ENCODE measurements at regions not wholly inside any gene's neighbourhood (a gene's known extent, or its start where the extent isn't known, plus 50 kb on each side); places are given as distances from the start of the nearest gene placed in this dataset.
"Not testable (repeated sequence)": the region's sequence is repeated elsewhere in the genome, so short reads cannot be mapped to it uniquely, and the experiment has no call there.

DNA sequence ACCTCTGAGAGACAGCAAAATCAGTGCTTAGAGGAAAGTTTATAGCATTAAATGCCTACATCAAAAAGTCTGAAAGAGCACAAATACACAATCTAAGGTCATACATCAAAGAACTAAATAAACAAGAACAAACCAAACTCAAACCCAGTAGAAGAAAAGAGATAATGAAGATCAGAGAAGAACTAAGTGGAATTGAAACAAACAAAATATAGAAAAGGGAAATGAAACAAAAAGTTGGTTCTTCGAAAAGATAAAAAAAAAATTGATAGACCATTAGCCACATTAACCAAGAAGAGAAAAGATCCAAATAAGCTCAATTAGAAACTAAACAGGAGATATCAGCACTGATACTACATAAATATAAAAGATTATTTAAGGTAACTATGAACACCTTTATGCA, 280.0 kb upstream of the NRG3 start:
- DNase-seq (ENCODE audit: low spot score) = no peak

DNA sequence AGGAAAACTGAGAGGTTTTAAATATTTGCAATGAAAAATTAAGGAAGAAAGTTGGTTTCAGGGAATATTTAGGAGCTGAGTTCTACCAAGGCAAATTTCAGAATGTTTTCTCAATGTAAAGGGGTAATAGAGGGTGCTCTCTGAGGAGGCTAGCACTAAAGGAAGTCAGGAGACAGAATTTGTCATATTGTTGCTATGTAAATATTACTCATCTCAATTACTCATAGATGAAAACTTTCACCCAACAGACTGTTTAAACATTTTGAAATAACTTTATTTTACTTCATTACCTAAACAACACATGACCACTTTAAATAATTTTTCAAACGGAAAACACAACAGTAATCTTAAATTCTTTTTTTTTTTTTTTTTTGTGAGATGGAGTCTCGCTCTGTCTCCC, 274.8 kb upstream of the NRG3 start:
- DNase-seq (ENCODE audit: low spot score) = no peak

DNA sequence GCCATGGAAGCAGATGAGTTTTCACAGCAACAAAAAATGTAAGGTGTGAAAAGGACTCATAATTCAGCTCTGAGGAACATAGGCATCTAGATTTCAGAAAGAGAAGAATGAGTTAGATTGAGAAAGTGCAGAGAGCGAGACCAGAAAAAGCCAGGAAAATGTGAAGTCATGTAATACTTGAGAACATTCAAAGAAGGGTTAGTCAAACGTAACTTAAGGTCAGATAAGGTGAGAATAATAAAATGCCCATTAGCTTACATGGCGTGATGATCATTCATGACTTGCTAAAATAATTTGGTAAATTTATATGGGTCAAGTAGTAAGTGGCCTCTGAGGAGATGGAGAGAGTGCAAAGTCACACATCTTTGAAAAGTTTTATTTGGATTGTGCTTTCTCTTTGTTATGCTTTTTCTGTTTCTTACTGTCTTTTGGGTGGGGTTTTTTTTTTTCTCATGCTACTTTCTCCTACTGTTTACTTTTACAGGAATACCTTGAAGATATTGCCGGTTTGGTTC, 271.8 kb upstream of the NRG3 start:
- DNase-seq (ENCODE audit: low spot score) = no peak

DNA sequence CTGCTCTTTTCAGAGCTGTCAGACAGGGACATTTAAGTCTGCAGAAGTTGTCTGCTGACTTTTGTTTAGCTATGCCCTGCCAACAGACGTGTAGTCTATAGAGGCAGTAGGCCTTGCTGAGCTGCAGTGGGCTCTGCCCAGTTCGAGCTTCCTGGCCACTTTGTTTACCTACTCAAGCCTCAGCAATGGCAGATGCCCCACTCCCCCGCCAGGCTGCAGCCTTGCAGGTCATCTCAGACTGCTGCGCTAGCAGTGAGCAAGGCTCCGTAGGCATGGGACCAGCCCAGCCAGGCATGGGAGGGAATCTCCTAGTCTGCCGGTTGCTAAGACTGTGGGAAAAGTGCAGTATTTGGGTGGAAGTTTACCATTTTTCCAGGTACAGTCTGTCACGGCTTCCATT, 230.5 kb upstream of the NRG3 start:
- not testable (repeated sequence) for DNase-seq (ENCODE audit: low spot score)

DNA sequence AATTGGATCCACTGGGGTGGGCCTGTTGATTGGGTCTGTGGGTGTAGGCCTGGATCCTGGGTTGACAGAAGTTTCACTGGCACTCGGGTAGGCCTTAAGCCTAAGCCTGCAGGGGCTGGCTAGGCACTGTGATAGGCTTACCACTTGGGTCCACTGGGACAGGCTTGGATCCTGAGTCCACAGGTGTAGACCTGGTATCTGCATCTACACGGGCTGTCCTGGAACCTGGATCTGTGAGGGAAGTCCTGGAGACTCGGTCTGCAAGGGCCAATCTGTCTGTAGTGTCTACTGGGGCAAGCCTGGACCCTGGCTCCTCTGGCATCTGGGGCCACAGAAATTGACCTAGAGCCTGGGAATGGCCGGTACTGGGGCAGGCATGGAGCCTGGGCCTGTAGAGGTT, 219.0 kb upstream of the NRG3 start:
- DNase-seq (ENCODE audit: low spot score) = no peak

DNA sequence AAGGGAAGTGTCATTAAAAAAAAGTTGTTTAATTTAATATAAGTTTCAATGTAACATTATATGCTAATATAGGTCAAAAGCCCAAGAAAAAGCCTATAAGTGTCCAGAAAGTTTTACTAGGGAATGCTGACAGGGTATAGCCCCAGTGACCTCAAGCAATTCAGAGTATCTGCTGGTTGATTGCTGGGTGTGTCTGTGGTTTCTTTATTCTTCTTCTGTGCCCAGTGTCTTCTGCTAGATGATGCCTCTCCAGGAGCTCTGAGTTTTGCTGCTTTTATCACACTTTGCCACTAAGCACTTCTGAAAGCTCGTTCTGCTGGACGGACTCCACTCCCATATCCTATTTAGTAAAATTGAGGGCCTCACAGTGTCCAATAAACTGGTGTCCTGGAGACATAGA, 212.2 kb upstream of the NRG3 start:
- DNase-seq (ENCODE audit: low spot score) = no peak

DNA sequence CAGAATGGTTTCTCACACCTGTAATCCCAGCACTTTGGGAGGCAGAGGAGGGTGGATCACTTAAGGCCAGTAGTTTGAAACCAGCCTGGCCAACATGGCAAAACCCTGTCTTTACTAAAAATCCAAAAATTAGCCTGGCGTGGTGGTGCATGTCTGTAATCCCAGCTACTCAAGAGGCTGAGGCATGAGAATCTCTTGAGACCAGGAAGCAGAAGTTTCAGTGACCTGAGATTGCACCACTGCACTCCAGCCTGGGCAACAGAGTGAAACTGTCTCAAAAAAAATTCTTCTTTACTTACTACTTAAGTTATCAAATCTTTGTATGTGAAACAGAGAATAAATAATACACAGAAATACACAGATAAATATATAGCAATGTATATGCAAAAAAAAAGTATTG, 210.2 kb upstream of the NRG3 start:
- not testable (repeated sequence) for DNase-seq (ENCODE audit: low spot score)

DNA sequence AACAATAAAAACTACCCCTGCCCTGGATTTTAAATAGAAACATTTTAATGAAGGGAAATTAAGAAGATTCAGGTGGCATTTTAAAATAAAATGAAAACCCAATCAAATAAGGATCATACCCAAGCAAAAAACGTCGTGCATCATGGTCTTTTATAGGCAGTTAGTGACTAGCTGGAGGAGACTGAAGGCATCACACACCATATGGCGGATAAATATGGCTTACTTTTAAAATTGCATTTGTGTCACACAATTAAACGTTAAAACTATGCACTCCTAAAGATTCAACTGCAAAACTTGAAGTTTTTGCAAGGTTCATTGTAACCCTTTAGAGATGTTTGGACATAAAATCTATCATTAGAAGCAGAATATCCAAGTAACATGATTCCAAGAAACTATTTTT, 200.1 kb upstream of the NRG3 start:
- no peak for DNase-seq (ENCODE audit: low spot score)

DNA sequence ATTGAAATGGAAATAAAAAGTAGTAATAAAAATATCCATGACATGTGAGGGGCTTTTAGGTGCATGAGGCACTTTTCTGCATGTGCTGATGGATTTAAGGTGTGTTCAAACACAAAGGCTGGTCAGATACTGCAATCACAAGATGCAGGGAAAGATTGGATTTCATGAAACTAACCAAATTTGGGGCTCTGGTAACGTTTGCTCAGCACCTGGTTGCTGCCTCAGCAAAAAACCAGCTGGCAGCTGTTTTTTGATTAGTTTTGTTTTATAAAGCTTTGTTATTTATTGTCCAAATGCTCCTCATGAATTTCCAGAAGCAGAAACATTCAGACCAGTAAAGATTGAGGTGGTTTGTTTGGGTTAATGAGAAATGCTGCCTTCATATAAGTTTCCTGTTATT, 195.7 kb upstream of the NRG3 start:
- DNase-seq (ENCODE audit: low spot score) = no peak

DNA sequence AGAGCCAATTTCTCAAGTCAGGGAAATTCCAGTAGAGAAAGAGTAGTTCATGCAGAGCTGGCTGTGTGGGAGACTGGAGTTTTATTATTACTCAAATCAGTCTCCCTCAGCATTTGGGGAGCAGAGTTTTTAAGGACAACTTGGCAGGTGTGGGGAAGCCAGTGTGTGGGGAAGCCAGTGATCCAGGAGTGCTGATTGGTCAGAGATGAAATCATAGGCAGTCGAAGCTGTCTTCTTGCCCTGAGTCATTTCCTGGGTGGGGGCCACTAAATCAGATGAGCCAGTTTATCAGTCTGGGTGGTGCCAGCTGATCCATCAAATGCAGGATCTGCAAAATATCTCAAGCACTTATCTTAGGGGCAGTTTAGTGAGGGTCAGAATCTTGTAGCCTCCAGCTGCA, 194.6 kb upstream of the NRG3 start:
- no peak for DNase-seq (ENCODE audit: low spot score)

DNA sequence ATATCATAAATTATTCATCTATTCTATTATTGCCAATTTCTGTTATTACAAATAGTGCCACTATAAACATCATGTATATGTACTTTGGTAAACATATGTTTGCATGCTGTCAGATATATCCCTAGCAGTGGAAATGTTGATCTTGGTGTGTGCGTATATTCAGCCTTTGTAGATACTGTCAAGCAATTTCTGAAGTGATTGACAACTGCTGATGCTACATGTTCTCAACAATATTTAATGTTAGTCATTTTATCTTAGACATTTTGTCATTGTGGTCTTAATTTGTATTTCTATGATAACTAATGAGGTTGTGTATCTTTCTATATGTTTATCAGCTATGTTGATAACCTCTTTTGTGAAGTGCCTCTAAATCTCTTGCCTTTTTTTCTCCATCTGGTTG, 186.5 kb upstream of the NRG3 start:
- DNase-seq (ENCODE audit: low spot score) = no peak

DNA sequence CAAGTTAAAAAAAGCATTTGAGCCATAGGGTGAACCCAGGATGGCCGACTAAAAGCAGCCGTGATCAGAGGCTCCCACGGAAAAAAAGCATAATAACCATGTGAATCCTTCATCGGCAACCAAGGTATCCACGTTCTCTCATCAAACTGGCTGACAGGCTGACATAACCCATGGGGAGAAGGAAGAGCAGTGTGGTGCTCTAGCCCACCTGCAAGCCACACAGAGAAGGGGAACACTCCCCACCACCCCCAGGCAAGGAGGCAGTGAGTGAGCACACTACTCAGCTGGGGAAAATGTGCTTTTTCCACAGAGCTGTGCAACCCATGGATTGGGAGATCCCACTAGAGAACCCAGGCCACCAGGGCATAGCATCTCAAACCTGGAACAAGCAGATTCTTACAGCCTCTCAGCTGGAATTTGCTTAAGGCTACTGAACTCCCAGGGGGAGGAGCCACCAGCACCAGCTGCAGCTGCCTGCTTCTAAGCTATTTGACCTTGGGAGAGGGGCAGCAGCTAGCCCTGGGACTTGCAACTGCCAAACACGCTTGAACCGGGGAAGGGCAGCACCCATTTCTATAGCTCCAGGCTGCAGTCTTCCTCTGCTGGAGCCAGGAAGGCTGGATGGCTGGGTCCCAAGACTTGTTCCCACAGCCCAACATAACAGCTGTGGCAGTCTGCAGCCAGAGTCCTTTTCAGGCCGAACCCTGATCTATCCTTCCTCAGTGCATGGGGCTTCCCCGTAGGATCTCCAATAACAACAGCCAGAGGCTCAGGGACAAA, 178.2 kb upstream of the NRG3 start:
- no peak for DNase-seq (ENCODE audit: low spot score)

DNA sequence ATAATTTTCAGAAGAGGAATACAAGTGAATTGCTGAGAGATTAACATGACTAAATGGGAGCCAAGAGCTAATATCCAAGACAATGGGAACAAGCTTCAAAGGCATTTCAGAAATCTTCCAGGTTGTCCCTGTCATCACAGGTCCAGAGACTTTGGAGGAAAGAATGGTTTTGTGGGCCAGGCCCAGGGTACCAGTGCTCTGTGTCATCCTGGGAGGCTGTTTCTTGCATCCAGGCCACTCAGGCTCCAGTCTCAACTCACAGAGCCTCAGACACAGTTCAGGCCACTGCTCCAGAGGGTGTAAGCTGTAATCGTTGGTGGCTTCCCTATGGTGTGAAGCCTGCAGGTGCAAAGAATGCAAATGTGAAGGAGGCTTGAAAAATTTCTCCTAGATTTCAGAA, 170.4 kb upstream of the NRG3 start:
- DNase-seq (ENCODE audit: low spot score) = no peak

DNA sequence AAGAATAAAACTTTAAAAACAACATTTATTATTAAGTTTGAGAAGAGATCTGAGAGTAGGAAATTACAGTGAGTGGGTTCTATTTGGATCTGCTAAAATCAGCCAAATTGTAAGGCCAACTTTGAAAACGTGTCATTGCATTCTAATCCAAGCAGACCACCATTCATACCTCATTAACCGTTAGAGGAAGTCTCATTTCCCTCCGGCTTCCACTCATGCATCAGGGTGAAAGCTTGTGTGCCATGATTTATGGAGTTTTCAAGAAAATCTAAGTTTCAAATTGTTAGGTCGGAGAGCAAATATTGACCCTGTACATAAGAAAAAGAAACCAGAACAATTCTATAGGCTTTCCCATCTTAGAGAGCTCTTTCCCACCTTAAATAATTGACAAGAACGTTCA, 166.6 kb upstream of the NRG3 start:
- DNase-seq (ENCODE audit: low spot score) = no peak

DNA sequence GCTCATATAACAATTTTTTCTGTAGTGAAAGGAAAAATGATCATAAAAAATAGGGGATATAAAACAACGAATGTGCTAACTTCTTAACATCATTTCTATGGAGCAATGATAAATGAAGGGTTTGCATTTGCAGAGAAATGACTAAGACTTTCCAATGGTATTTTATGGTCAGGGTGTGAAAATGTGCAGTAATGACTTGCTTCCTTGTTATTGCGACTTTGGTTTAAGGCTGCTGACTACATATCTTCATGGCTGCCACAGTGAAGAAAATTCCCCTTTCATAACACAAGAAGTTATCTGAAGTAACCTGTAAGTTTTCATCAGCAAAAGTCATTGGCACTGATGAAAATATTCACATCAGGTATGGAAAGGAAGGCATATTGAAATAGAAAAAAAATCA, 166.1 kb upstream of the NRG3 start:
- DNase-seq (ENCODE audit: low spot score) = no peak

DNA sequence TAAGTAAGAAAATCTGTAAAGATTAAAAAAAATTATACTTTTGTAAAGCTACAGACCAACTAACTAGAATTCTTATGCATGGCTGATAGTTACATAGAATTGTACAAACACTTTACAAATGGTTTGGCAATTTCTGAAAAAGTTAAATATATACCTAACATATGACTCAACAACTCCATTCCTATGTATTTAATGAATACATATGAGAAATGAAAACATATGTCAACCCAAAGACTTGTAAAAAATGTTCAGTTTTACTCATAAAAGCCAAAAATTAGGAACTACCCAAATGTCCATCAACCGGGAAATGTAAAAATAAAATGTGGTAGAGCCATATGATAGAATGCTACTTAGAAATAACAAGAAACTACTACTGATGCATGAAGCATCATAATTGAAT, 152.6 kb upstream of the NRG3 start:
- no peak for DNase-seq (ENCODE audit: low spot score)

DNA sequence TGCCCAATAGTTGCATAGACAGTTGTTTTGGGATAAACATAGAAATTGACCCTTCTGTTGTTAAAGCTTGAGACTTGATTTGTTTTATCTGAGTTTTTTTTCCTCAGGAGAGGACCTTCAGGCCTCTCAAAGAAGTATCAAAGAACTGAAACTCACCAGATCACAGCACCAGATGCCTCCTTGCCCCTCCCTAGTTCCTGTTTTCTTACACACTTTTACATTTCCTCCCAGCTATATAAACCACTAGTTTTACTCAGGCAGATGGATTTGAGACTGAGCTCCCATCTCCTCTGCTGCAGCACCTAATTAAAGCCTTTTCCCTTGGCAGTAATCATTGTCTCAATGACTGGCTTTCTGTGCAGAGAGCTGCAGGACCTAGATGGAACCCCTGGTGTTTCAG, 150.6 kb upstream of the NRG3 start:
- DNase-seq (ENCODE audit: low spot score) = no peak

DNA sequence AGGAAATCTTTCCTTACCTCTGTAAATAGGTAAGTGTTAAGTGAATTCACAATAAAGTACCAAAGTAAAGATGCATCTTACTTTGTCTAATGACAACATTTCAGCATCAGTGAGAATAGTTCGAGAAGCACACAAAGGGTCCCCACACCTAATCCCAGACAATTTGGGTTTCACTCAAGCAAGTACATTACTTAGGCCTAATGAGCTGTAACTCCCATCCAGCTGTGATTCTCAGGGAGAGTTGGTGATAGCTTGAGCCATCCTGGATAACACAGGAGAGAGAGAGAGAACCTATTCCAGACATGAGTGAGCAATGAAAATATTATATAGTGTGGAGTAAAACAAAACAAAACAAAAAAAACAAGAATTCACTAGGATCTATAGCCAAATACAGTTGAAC, 149.1 kb upstream of the NRG3 start:
- no peak for DNase-seq (ENCODE audit: low spot score)

DNA sequence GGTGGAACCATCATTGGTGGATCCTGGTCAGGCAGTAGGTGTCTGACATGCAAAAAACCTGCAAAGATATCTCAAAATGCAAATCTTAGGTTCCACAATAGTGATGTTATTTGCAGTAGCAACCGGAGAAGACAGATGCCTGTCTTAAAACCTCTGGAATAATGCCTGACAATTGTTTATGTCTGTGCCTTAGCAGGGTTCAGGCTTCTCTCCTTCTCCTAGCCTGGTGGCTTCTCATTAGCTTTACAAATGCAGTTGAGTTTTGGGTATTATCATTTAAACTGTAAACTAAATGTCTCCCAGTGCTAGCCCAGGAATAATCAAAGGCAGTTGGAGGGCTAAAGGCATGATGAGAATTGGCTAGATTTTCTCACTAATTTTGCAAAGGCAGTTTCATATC, 146.3 kb upstream of the NRG3 start:
- DNase-seq (ENCODE audit: low spot score) = no peak

DNA sequence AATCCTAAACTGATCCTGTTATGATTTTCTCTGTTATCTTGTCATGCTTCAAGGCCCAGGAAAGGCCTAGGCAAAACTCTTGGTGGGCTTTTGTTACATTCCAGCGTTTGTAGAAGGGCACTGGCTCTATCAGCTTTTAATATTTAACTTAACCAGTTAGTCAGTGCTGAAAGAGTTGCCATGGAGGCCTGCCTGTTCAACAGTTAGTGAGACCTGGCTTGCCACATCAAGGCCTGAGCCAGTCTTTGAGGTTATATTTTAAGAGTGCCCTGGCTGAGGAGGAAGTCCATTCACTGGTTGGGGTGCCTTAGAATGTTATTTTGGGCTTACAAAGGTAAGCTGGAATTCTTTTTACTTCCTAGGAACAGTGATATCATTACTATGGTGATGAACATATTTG, 144.1 kb upstream of the NRG3 start:
- no peak for DNase-seq (ENCODE audit: low spot score)

DNA sequence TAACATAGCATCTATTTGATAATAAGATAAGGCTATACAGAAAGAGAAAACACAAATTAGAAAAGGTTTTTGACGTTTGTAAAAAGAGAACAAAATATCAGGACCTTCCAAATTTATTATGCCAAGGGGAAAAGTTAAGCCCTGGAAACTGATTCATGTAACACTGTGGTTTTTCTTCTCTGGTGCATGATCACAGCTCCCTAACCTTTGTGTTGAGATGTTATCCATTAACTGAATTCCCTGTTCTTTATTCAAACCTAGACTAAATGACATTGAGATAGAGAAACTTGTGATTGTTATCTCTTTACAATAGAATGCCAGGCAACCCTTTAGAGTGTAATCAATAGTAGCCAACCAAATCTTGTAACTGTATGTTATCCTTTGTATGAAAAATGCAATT, 141.5 kb upstream of the NRG3 start:
- DNase-seq (ENCODE audit: low spot score) = no peak

DNA sequence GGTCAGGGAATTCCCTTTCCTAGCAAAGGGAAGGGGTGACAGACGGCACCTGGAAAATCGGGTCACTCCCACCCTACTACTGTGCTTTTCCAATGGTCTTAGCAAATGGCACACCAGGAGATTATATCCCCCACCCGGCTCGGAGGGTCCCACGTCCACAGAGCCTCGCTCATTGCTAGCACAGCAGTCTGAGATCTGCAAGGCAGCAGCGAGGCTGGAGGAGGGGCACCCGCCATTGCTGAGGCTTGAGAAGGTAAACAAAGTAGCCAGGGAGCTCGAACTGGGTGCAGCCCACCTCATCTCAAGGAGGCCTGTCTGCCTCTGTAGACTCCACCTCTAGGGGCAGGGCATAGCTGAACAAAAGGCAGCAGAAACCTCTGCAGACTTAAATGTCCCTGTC, 139.8 kb upstream of the NRG3 start:
- not testable (repeated sequence) for DNase-seq (ENCODE audit: low spot score)

DNA sequence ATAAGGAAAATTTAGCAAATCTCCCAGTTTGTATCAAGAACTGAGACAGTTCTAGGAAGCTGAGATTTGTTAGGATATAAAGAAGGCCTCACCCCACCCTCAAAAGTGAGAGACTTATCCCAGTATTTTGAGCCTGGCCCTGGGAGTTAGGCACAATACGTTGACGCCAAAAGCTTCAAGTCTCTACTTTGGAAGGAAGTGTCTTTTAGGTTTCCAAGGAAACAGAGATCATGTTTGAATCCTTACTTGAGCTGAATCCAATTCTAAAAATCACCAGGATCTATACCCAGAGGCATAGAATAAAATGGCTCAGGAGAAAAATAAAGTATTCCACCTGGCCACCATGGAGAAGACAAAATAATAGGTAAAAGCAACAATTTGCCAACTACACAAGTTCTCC, 115.9 kb upstream of the NRG3 start:
- no peak for DNase-seq (ENCODE audit: low spot score)

DNA sequence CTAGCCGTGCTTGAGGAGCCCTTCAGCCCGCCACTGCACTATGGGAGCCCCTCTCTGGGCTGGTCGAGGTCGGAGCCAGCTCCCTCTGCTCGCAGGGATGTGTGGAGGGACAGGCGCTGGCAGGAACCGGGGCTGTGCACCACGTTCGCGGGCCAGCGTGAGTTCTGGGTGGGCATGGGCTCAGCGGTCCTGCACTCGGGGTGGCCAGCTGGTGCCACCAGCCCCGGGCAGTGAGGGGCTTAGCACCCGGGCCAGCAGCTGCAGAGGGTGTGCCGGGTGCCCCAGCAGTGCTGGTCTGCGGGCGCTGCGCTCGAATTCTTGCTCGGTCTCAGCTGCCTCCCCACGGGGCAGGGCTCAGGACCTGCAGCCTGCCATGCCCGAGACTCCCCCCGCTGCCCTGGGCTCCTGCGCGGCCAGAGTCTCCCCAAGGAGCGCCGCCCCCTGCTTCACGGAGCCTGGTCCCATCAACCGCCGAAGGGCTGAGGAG, 90.8 kb upstream of the NRG3 start:
- no peak for DNase-seq (ENCODE audit: low spot score)

Data from SW480 (cell line).